GM23248 (cell line): ENCODE measurements at regions not wholly inside any gene's neighbourhood (a gene's known extent, or its start where the extent isn't known, plus 50 kb on each side); places are given as distances from the start of the nearest gene placed in this dataset.
A peak's percentile ranks its signal among the peaks of the same experiment; 100 is the strongest.

Experiments used
- DNase-seq: peaks from one replicate; pipeline ENCODE4 v3.0.0-alpha.2; 2015
- H2AFZ ChIP-seq: fragments of 200-600 bp; sonication (generic); 2 replicates; pipeline ENCODE4 v1.6.1; 2016; ENCODE audit warnings: antibody characterized with exemption
- H3F3A ChIP-seq: fragments of 200-600 bp; sonication (generic); 2 replicates; pipeline ENCODE4 v1.6.1; 2016; ENCODE audit warnings: mild to moderate bottlenecking, antibody characterized with exemption, mixed run types; ENCODE audit not compliant: insufficient read depth
- H3K27ac ChIP-seq: fragments of 200-600 bp; sonication (generic); 2 replicates; pipeline ENCODE4 v1.5.1; 2016; ENCODE audit warnings: mild to moderate bottlenecking
- H3K27me3 ChIP-seq: fragments of 200-600 bp; sonication (generic); replicated peaks from 2 replicates; pipeline ENCODE4 v1.6.1; 2016; ENCODE audit warnings: mild to moderate bottlenecking; ENCODE audit not compliant: insufficient read depth
- H3K36me3 ChIP-seq: fragments of 200-600 bp; sonication (generic); 2 replicates; pipeline ENCODE4 v1.6.1; 2016; ENCODE audit warnings: low read depth, mild to moderate bottlenecking
- H3K4me1 ChIP-seq: fragments of 200-600 bp; sonication (generic); 2 replicates; pipeline ENCODE4 v1.6.1; 2016; ENCODE audit warnings: mild to moderate bottlenecking; ENCODE audit not compliant: insufficient read depth
- H3K4me2 ChIP-seq: fragments of 200-600 bp; sonication (generic); one replicate; pipeline ENCODE4 v1.6.1; 2016; ENCODE audit warnings: mild to moderate bottlenecking; ENCODE audit not compliant: unreplicated experiment
- H3K4me3 ChIP-seq: fragments of 200-600 bp; sonication (generic); 2 replicates; pipeline ENCODE4 v1.5.1; 2016; ENCODE audit warnings: mild to moderate bottlenecking
- H3K79me2 ChIP-seq: fragments of 200-600 bp; sonication (generic); 2 replicates; pipeline ENCODE4 v1.6.1; 2016; ENCODE audit warnings: mild to moderate bottlenecking; ENCODE audit not compliant: insufficient read depth
- H3K9ac ChIP-seq: fragments of 200-600 bp; sonication (generic); 2 replicates; pipeline ENCODE4 v1.6.1; 2016; ENCODE audit warnings: mild to moderate bottlenecking
- H3K9me2 ChIP-seq: fragments of 200-600 bp; sonication (generic); 2 replicates; pipeline ENCODE4 v1.6.1; 2016; ENCODE audit warnings: mixed run types, mild to moderate bottlenecking, moderate library complexity; ENCODE audit not compliant: insufficient read depth
- H3K9me3 ChIP-seq: fragments of 200-600 bp; sonication (generic); one replicate; pipeline ENCODE4 v1.6.1; 2017; ENCODE audit warnings: low read depth
- H4K20me1 ChIP-seq: fragments of 200-600 bp; sonication (generic); 2 replicates; pipeline ENCODE4 v1.6.0; 2016; ENCODE audit not compliant: insufficient read depth
- EZH2 ChIP-seq: fragments of 200-600 bp; sonication (generic); IDR thresholded peaks from 2 replicates; pipeline ENCODE4 v1.6.1; 2018; ENCODE audit warnings: antibody characterized with exemption, mild to moderate bottlenecking; ENCODE audit not compliant: insufficient read depth, poor library complexity, severe bottlenecking
- EZH2phosphoT487 ChIP-seq: fragments of 200-600 bp; sonication (generic); IDR thresholded peaks from 2 replicates; pipeline ENCODE4 v1.6.1; 2018; ENCODE audit warnings: antibody characterized with exemption, moderate library complexity, mild to moderate bottlenecking, low read depth; ENCODE audit not compliant: insufficient read depth
- WGBS, 2 experiments: methylation state at CpG; one replicate each; pipeline ENCODE4 v1.1.6; 2015 to 2017; ENCODE audit warnings: low lambda C conversion rate in 2 of 2, low coverage in 1 of 2; ENCODE audit errors: missing lambda C conversion rate in 2 of 2; 5-methylcytosine and 5-hydroxymethylcytosine counted together
- in situ Hi-C: fragments of 300-500 bp; cut with MboI; formaldehyde crosslinking; loops from 2 replicates; pipeline ENCODE4 v1.15.0; 2020

DNA sequence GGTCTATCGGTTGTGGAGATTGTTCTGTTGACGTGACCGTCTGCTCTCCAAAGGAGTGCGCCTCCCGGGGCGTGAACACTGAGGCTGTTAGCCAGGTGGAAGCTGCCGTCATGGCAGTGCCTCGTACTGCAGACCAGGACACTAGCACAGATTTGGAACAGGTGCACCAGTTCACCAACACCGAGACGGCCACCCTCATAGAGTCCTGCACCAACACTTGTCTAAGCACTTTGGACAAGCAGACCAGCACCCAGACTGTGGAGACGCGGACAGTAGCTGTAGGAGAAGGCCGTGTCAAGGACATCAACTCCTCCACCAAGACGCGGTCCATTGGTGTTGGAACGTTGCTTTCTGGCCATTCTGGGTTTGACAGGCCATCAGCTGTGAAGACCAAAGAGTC lies 128.9 kb upstream of the DMRT1 start:
- DNase-seq, result no peak
- peaks cover 10% of the 10 kb centered on the region; the same call in 1 of the 2 replicates for H3K36me3 ChIP-seq
- no peak overlapping the region for H3K27ac ChIP-seq
- no peaks in the 10 kb centered on the region for H3K9me3 ChIP-seq
- no peak overlapping the region for H3K9ac ChIP-seq
- TF ChIP-seq EZH2phosphoT487 (no peak), EZH2 (no peak)
- no peaks in the 10 kb centered on the region for H4K20me1 ChIP-seq
- peaks cover 19% of the 10 kb centered on the region for H3F3A ChIP-seq
- no peaks in the 10 kb centered on the region for H3K27me3 ChIP-seq
- no peak overlapping the region for H2AFZ ChIP-seq
- peaks cover 38% of the 10 kb centered on the region for H3K4me1 ChIP-seq
- no peak overlapping the region for H3K4me2 ChIP-seq
- no peaks in the 10 kb centered on the region for H3K9me2 ChIP-seq
- H3K4me3 ChIP-seq, result no peak overlapping the region
- in situ Hi-C loops, result no loop called here
- 98 to 99% methylated on average over 16 of the region's 16 CpGs for WGBS, 2 experiments
- peaks cover 84% of the 10 kb centered on the region for H3K79me2 ChIP-seq

DNA sequence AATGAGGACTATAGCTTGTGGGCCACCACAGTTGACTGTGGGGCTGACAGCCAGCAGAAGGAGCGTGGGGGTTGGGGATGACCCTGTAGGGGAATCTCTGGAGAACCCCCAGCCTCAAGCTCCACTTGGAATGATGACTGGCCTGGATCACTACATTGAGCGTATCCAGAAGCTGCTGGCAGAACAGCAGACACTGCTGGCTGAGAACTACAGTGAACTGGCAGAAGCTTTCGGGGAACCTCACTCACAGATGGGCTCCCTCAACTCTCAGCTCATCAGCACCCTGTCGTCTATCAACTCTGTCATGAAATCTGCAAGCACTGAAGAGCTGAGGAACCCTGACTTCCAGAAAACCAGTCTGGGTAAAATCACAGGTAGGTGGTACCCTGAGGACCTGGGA lies 128.4 kb upstream of the DMRT1 start:
- 74% methylated on average over 4 of the region's 4 CpGs for WGBS, 2 experiments
- H3K4me2 ChIP-seq, result no peak overlapping the region
- in situ Hi-C loops, result no loop called here

DNA sequence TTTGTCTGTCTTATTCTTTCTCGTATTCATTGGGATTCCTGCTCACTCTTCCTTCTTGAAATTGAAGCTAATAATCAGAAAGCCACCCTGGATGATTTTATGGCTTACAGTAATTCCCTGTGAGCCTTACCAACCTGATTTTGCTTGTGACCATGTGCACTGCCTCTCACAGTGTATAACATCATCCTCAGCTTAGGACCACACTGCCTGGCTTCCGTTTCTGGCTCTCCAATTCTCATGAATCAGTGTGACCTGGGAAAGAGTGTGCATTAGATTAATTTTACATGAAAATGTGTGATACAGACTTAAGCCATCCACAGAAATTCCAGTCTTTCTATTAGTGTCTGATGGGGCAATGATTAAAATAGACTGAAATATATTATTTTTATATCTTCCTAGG lies 126.8 kb upstream of the DMRT1 start:
- Histone ChIP-seq H3K4me3 (no peak overlapping the region), H3K9ac (peak overlapping the region; percentile 12; the same call in 1 of the 2 replicates), H3K9me3 (no peaks in the 10 kb centered on the region), H3F3A (peaks cover 14% of the 10 kb centered on the region), H3K27me3 (no peaks in the 10 kb centered on the region), H3K9me2 (no peaks in the 10 kb centered on the region), H4K20me1 (no peaks in the 10 kb centered on the region), H3K4me1 (peaks cover 28% of the 10 kb centered on the region), H3K36me3 (peaks cover 10% of the 10 kb centered on the region; the same call in 1 of the 2 replicates), H3K79me2 (peaks cover 93% of the 10 kb centered on the region), H3K27ac (peak overlapping the region; percentile 37; the same call in 1 of the 2 replicates), H3K4me2 (peak overlapping the region; percentile 56), H2AFZ (no peak overlapping the region)
- TF ChIP-seq EZH2, result no peak
- TF ChIP-seq EZH2phosphoT487, result no peak
- peak; percentile 41 for DNase-seq
- in situ Hi-C loops, result no loop called here
- WGBS, 2 experiments, result 62 to 64% methylated on average over 2 of the region's 2 CpGs

More for the DNA sequence above, 128.4 kb upstream of the DMRT1 start:
- Histone ChIP-seq H3F3A (peaks cover 19% of the 10 kb centered on the region), H3K4me1 (peaks cover 38% of the 10 kb centered on the region), H3K79me2 (peaks cover 89% of the 10 kb centered on the region), H2AFZ (no peak overlapping the region), H3K4me3 (no peak overlapping the region), H3K27me3 (no peaks in the 10 kb centered on the region), H3K9ac (no peak overlapping the region), H3K27ac (no peak overlapping the region), H3K36me3 (peaks cover 10% of the 10 kb centered on the region; the same call in 1 of the 2 replicates), H4K20me1 (no peaks in the 10 kb centered on the region), H3K9me2 (no peaks in the 10 kb centered on the region), H3K9me3 (no peaks in the 10 kb centered on the region)
- no peak for TF ChIP-seq EZH2phosphoT487
- no peak for TF ChIP-seq EZH2
- no peak for DNase-seq

DNA sequence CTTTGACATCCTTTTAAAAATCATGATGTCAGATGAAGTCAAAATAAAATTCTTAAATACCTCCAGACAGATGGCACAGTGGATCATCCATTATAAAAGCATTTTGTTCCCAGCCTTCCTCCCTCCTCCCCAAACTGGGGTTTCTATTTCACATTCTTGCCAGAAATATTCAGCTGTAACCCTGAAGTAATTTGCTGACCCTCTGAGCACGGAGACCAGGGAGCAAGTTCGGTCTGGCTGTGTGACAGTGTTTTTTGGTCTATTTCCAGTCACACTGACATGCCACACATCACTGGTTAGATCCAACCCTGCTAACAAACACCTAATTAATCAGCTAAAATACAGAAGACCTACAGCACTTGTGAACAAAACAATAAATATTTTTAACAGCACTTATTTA lies 126.2 kb upstream of the DMRT1 start:
- H3K9me3 ChIP-seq, result no peaks in the 10 kb centered on the region
- H3K9me2 ChIP-seq, result no peaks in the 10 kb centered on the region
- no peak overlapping the region; the same call in 1 of the 2 replicates for H3K4me3 ChIP-seq
- H3F3A ChIP-seq, result peaks cover 14% of the 10 kb centered on the region
- H4K20me1 ChIP-seq, result no peaks in the 10 kb centered on the region
- peak overlapping the region; percentile 37 for H3K27ac ChIP-seq
- 0 out of 2 replicates have a peak overlapping the region, but pooled peaks have one; percentile 15 for H2AFZ ChIP-seq
- H3K4me2 ChIP-seq, result peak overlapping the region; percentile 56
- H3K9ac ChIP-seq, result peak overlapping the region; percentile 12; the same call in 1 of the 2 replicates
- peaks cover 28% of the 10 kb centered on the region for H3K4me1 ChIP-seq
- WGBS, 2 experiments, result 13 to 14% methylated on average over 2 of the region's 2 CpGs
- no peaks in the 10 kb centered on the region for H3K27me3 ChIP-seq
- TF ChIP-seq EZH2, result no peak
- no peak for TF ChIP-seq EZH2phosphoT487
- no peak for DNase-seq
- in situ Hi-C loops, result no loop called here
- peaks cover 93% of the 10 kb centered on the region for H3K79me2 ChIP-seq
- peaks cover 10% of the 10 kb centered on the region; the same call in 1 of the 2 replicates for H3K36me3 ChIP-seq
